HL-60 (cell line): ENCODE measurements at regions not wholly inside any gene's neighbourhood (a gene's known extent, or its start where the extent isn't known, plus 50 kb on each side); places are given as distances from the start of the nearest gene placed in this dataset.

ENCODE experiments used
- CTCF ChIP-seq: IDR thresholded peaks from one replicate; pipeline ENCODE4 v1.5.1; 2011; ENCODE audit warnings: low read length, control low read depth, inconsistent platforms; ENCODE audit not compliant: insufficient read depth
- POLR2AphosphoS5 ChIP-seq: IDR thresholded peaks from 2 replicates; pipeline ENCODE4 v1.6.1; 2012; ENCODE audit warnings: low read depth
- SPI1 ChIP-seq: IDR thresholded peaks from 2 replicates; pipeline ENCODE4 v1.6.1; 2012; ENCODE audit warnings: low read depth, mild to moderate bottlenecking, borderline replicate concordance
- TF ChIP-seq, protein P1 (sequence below): IDR thresholded peaks from 2 replicates; pipeline ENCODE4 v1.6.1; 2012; ENCODE audit warnings: low read depth; ENCODE audit not compliant: insufficient replicate concordance

DNA sequence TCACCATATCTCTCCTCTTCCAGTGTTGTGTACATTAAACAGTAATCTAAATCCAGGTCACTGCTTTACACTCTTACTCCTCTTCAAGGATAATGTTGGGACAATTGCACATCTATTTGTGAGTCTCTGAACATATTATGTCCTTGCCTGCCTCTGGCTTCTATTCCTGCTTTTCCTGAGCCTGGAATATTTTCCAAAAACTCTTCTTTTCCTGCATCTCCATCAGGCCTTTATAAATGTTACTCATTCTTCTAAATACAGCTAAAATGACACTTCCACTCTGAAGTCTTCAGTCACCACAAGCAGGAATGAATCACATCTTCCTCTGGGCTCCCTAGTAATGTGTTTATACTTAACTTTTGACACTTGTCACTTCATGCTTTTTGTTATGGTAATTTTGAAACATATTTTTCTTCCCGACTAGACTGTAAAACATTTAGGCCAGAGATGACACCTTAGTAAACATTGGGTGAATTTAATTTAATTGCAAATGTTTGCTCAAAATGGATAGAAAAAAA lies 396.0 kb downstream of the LRRIQ3 start:
- TF ChIP-seq CTCF (no peak), POLR2AphosphoS5 (no peak), SPI1 (no peak)
- TF ChIP-seq, protein P1, sequence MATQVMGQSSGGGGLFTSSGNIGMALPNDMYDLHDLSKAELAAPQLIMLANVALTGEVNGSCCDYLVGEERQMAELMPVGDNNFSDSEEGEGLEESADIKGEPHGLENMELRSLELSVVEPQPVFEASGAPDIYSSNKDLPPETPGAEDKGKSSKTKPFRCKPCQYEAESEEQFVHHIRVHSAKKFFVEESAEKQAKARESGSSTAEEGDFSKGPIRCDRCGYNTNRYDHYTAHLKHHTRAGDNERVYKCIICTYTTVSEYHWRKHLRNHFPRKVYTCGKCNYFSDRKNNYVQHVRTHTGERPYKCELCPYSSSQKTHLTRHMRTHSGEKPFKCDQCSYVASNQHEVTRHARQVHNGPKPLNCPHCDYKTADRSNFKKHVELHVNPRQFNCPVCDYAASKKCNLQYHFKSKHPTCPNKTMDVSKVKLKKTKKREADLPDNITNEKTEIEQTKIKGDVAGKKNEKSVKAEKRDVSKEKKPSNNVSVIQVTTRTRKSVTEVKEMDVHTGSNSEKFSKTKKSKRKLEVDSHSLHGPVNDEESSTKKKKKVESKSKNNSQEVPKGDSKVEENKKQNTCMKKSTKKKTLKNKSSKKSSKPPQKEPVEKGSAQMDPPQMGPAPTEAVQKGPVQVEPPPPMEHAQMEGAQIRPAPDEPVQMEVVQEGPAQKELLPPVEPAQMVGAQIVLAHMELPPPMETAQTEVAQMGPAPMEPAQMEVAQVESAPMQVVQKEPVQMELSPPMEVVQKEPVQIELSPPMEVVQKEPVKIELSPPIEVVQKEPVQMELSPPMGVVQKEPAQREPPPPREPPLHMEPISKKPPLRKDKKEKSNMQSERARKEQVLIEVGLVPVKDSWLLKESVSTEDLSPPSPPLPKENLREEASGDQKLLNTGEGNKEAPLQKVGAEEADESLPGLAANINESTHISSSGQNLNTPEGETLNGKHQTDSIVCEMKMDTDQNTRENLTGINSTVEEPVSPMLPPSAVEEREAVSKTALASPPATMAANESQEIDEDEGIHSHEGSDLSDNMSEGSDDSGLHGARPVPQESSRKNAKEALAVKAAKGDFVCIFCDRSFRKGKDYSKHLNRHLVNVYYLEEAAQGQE: no peak
